ENCODE measurements at regions not wholly inside any gene's neighbourhood (a gene's known extent, or its start where the extent isn't known, plus 50 kb on each side); places are given as distances from the start of the nearest gene placed in this dataset.

- TF ChIP-seq, protein P1, sequence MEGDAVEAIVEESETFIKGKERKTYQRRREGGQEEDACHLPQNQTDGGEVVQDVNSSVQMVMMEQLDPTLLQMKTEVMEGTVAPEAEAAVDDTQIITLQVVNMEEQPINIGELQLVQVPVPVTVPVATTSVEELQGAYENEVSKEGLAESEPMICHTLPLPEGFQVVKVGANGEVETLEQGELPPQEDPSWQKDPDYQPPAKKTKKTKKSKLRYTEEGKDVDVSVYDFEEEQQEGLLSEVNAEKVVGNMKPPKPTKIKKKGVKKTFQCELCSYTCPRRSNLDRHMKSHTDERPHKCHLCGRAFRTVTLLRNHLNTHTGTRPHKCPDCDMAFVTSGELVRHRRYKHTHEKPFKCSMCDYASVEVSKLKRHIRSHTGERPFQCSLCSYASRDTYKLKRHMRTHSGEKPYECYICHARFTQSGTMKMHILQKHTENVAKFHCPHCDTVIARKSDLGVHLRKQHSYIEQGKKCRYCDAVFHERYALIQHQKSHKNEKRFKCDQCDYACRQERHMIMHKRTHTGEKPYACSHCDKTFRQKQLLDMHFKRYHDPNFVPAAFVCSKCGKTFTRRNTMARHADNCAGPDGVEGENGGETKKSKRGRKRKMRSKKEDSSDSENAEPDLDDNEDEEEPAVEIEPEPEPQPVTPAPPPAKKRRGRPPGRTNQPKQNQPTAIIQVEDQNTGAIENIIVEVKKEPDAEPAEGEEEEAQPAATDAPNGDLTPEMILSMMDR (IDR thresholded peaks at IDR 0.05) = no peak
- no peak for TF ChIP-seq POLR2A (IDR thresholded peaks at IDR 0.05)
Observed at GRCh38 chr4:81606801-81607501, 135.2 kb upstream of the RASGEF1B start.
